Astrocyte (in vitro differentiated cells and primary cell): ENCODE measurements at regions not wholly inside any gene's neighbourhood (a gene's known extent, or its start where the extent isn't known, plus 50 kb on each side); places are given as distances from the start of the nearest gene placed in this dataset.

ENCODE experiments used
- DNase-seq: peaks from one replicate; pipeline ENCODE4 v3.0.0-alpha.2; 2010; ENCODE audit warnings: low read depth
- FAIRE-seq: peaks from 2 replicates; lab custom pipeline; 2011; peaks lifted over from hg19 to GRCh38; lab: Jason Lieb, UNC
- H2AFZ ChIP-seq: 2 replicates; pipeline ENCODE4 v1.6.0; 2012; ENCODE audit warnings: low read depth, low read length, inconsistent platforms
- H3K27ac ChIP-seq: 2 replicates; pipeline ENCODE4 v1.5.1; 2011; ENCODE audit warnings: low read depth, low read length, inconsistent platforms
- H3K27me3 ChIP-seq: 2 replicates; pipeline ENCODE4 v1.6.0; 2011; ENCODE audit warnings: low read length, inconsistent platforms; ENCODE audit not compliant: insufficient read depth
- H3K36me3 ChIP-seq: 2 replicates; pipeline ENCODE4 v1.5.1; 2011; ENCODE audit warnings: low read length, inconsistent platforms; ENCODE audit not compliant: insufficient read depth
- H3K4me1 ChIP-seq: 2 replicates; pipeline ENCODE4 v1.5.1; 2011; ENCODE audit warnings: low read length, inconsistent platforms; ENCODE audit not compliant: insufficient read depth
- H3K4me2 ChIP-seq: 2 replicates; pipeline ENCODE4 v1.6.0; 2012; ENCODE audit warnings: low read length, inconsistent platforms
- H3K4me3 ChIP-seq: 2 replicates; pipeline ENCODE4 v1.5.1; 2011; ENCODE audit warnings: low read depth, mild to moderate bottlenecking, low read length, inconsistent platforms; ENCODE audit not compliant: insufficient read depth
- H3K79me2 ChIP-seq: 2 replicates; pipeline ENCODE4 v1.6.0; 2012; ENCODE audit warnings: mild to moderate bottlenecking, low read length, inconsistent platforms; ENCODE audit not compliant: insufficient read depth
- H3K9ac ChIP-seq: 2 replicates; pipeline ENCODE4 v1.6.0; 2012; ENCODE audit warnings: mild to moderate bottlenecking, low read length, inconsistent platforms
- H3K9me3 ChIP-seq: 2 replicates; pipeline ENCODE4 v1.5.1; 2012; ENCODE audit warnings: low read depth, mild to moderate bottlenecking, low read length, inconsistent platforms; ENCODE audit not compliant: insufficient read depth
- H4K20me1 ChIP-seq: 2 replicates; pipeline ENCODE4 v1.6.0; 2012; ENCODE audit warnings: low read length, inconsistent platforms; ENCODE audit not compliant: insufficient read depth
- H3K27ac Mint-ChIP-seq: one replicate; pipeline ENCODE4 v1.8.0; 2021; ENCODE audit warnings: mild to moderate bottlenecking, mixed read lengths; ENCODE audit not compliant: unreplicated experiment
- H3K27me3 Mint-ChIP-seq: one replicate; pipeline ENCODE4 v1.8.0; 2021; ENCODE audit warnings: low read depth, mixed read lengths; ENCODE audit not compliant: unreplicated experiment
- H3K36me3 Mint-ChIP-seq: one replicate; pipeline ENCODE4 v1.8.0; 2021; ENCODE audit warnings: low read depth, mixed read lengths; ENCODE audit not compliant: unreplicated experiment
- H3K4me1 Mint-ChIP-seq: one replicate; pipeline ENCODE4 v1.8.0; 2021; ENCODE audit warnings: low read depth, mixed read lengths; ENCODE audit not compliant: unreplicated experiment
- H3K4me3 Mint-ChIP-seq: one replicate; pipeline ENCODE4 v1.8.0; 2021; ENCODE audit warnings: mild to moderate bottlenecking, moderate library complexity, mixed read lengths; ENCODE audit not compliant: unreplicated experiment
- H3K9me3 Mint-ChIP-seq: one replicate; pipeline ENCODE4 v1.8.0; 2021; ENCODE audit warnings: mild to moderate bottlenecking, mixed read lengths; ENCODE audit not compliant: unreplicated experiment
- CTCF ChIP-seq: IDR thresholded peaks from 2 replicates; pipeline ENCODE4 v1.5.1; 2011; ENCODE audit warnings: low read depth, mild to moderate bottlenecking, inconsistent platforms, low read length, moderate library complexity; ENCODE audit not compliant: insufficient read depth
- EZH2 ChIP-seq: IDR thresholded peaks from 2 replicates; pipeline ENCODE4 v1.6.1; 2012; ENCODE audit warnings: mild to moderate bottlenecking, low read length, inconsistent platforms; ENCODE audit not compliant: insufficient read depth

DNA sequence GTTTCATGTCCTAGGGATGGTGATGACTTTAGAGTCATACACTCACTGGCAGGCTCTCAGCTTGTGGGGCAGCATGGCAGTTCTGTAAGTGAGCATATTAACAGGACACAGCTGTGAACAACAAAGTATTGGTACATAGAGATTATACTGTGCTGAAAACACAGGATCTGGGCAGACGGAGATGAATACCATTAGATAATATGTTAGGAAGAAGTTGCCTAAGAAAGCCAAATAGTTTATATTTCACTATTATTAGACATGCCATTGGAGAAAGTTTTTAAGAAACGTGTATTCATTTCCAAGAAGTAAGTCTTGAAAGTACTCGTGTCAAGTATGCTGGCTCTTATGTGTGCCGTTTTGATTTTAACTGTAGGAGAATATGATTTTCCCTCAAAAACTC lies 274.5 kb downstream of the INHBA start:
- H3K27me3 Mint-ChIP-seq, result peaks cover 3% of the 10 kb centered on the region
- H3K36me3 ChIP-seq, result no peaks in the 10 kb centered on the region
- no peaks in the 10 kb centered on the region for H3K27me3 ChIP-seq
- no peaks in the 10 kb centered on the region for H3K79me2 ChIP-seq
- H3K27ac Mint-ChIP-seq, result no peak overlapping the region
- TF ChIP-seq EZH2, result no peak
- no peak for TF ChIP-seq CTCF
- H3K4me2 ChIP-seq, result no peak overlapping the region
- no peaks in the 10 kb centered on the region for H3K36me3 Mint-ChIP-seq
- H3K27ac ChIP-seq, result no peak overlapping the region
- H3K9me3 Mint-ChIP-seq, result peaks cover 5% of the 10 kb centered on the region
- no peak overlapping the region for H2AFZ ChIP-seq
- H3K4me1 ChIP-seq, result peaks cover 7% of the 10 kb centered on the region
- FAIRE-seq (no peak), DNase-seq (no peak)
- H3K4me3 Mint-ChIP-seq, result no peak overlapping the region
- no peak overlapping the region for H3K4me3 ChIP-seq
- H4K20me1 ChIP-seq, result no peaks in the 10 kb centered on the region
- no peaks in the 10 kb centered on the region for H3K9me3 ChIP-seq
- no peak overlapping the region for H3K9ac ChIP-seq
- H3K4me1 Mint-ChIP-seq, result peaks cover 15% of the 10 kb centered on the region

- Histone ChIP-seq H2AFZ (peak overlapping the region; percentile 57), H3K27me3 (no peaks in the 10 kb centered on the region), H3K9me3 (no peaks in the 10 kb centered on the region), H3K79me2 (no peaks in the 10 kb centered on the region), H3K4me1 (peaks cover 7% of the 10 kb centered on the region), H3K4me2 (peak overlapping the region; percentile 56), H3K4me3 (no peak overlapping the region), H3K36me3 (no peaks in the 10 kb centered on the region), H3K27ac (peak overlapping the region; percentile 82), H3K9ac (peak overlapping the region; percentile 55), H4K20me1 (no peaks in the 10 kb centered on the region)
- Mint-ChIP-seq H3K27me3 (peaks cover 3% of the 10 kb centered on the region), H3K4me1 (peaks cover 15% of the 10 kb centered on the region), H3K4me3 (no peak overlapping the region), H3K36me3 (no peaks in the 10 kb centered on the region), H3K27ac (peak overlapping the region; percentile 21), H3K9me3 (peaks cover 5% of the 10 kb centered on the region)
- DNase-seq (peak; percentile 87), FAIRE-seq (peak; percentile 95)
- TF ChIP-seq EZH2 (no peak), CTCF (no peak)
Measured at GRCh38 chr7:41425926-41426325, 277.0 kb downstream of the INHBA start.

DNA sequence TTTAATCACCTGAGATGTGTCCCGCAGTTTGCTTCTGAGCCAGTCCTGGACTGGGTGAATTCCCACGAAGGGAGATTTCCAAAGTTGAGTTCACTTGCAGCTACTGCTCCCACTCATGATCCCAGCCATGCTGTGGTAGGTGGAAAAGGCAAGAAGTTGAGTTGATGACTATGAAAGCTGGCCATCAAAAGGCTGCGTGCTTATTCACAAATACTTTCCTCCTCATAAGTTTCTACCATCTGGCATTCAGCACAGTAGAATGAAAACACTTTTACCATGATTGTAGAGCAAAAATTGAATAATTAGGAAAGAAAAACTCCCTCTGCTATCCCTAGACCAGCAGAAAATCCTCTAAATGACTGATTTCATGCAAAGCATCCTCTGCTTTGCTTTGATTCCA lies 281.8 kb downstream of the INHBA start:
- Histone ChIP-seq H3K36me3 (no peaks in the 10 kb centered on the region), H2AFZ (no peak overlapping the region), H3K4me1 (peaks cover 7% of the 10 kb centered on the region), H4K20me1 (no peaks in the 10 kb centered on the region), H3K9me3 (no peaks in the 10 kb centered on the region), H3K27me3 (no peaks in the 10 kb centered on the region), H3K79me2 (no peaks in the 10 kb centered on the region), H3K4me3 (no peak overlapping the region), H3K9ac (no peak overlapping the region), H3K4me2 (no peak overlapping the region), H3K27ac (no peak overlapping the region)
- TF ChIP-seq CTCF (no peak), EZH2 (no peak)
- DNase-seq (no peak), FAIRE-seq (no peak)
- H3K36me3 Mint-ChIP-seq, result no peaks in the 10 kb centered on the region
- H3K27ac Mint-ChIP-seq, result no peak overlapping the region
- peaks cover 15% of the 10 kb centered on the region for H3K4me1 Mint-ChIP-seq
- H3K27me3 Mint-ChIP-seq, result no peaks in the 10 kb centered on the region
- H3K9me3 Mint-ChIP-seq, result peaks cover 2% of the 10 kb centered on the region
- no peak overlapping the region for H3K4me3 Mint-ChIP-seq
